ENCODE measurements at regions not wholly inside any gene's neighbourhood (a gene's known extent, or its start where the extent isn't known, plus 50 kb on each side); places are given as distances from the start of the nearest gene placed in this dataset.

DNA sequence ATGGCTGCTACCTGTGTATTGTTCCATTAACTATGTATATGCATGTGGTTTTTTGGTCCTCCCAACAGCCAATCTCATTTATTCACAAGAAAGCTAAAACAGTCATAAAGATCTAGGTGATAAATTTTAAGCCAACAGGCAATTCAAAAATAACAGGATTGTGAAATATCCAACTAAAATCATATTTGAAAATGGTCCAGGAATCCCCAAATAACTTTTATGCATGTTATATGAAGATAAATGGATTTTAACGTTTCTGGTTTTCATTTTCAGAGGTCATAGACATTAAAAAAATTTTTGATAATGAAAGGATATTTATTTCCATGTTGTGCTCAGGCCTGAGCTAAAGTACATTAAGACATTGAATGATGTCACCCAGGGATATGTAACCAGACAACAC, 96.8 kb upstream of the JAZF1 start:
- Histone ChIP-seq H3K36me3 (no peaks in the 10 kb centered on the region), H3K27ac (no peak overlapping the region), H3K4me3 (no peak overlapping the region), H3K27me3 (peaks cover 0 to 3% of the 10 kb centered on the region in 2 donors), H3K9me3 (no peaks in the 10 kb centered on the region), H3K4me1 (no peaks in the 10 kb centered on the region)
- TF ChIP-seq POLR2A (IDR thresholded peaks at IDR 0.05): no peak
- TF ChIP-seq, protein P1, sequence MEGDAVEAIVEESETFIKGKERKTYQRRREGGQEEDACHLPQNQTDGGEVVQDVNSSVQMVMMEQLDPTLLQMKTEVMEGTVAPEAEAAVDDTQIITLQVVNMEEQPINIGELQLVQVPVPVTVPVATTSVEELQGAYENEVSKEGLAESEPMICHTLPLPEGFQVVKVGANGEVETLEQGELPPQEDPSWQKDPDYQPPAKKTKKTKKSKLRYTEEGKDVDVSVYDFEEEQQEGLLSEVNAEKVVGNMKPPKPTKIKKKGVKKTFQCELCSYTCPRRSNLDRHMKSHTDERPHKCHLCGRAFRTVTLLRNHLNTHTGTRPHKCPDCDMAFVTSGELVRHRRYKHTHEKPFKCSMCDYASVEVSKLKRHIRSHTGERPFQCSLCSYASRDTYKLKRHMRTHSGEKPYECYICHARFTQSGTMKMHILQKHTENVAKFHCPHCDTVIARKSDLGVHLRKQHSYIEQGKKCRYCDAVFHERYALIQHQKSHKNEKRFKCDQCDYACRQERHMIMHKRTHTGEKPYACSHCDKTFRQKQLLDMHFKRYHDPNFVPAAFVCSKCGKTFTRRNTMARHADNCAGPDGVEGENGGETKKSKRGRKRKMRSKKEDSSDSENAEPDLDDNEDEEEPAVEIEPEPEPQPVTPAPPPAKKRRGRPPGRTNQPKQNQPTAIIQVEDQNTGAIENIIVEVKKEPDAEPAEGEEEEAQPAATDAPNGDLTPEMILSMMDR (IDR thresholded peaks at IDR 0.05): no peak
- ATAC-seq: no peak
- no peak for DNase-seq
- 28% methylated on average over 1 of the region's 1 CpG for WGBS (ENCODE audit: insufficient coverage, low coverage, low lambda C conversion rate, missing lambda C conversion rate)
- intact Hi-C loops (cut with DNase I): no loop called here

DNA sequence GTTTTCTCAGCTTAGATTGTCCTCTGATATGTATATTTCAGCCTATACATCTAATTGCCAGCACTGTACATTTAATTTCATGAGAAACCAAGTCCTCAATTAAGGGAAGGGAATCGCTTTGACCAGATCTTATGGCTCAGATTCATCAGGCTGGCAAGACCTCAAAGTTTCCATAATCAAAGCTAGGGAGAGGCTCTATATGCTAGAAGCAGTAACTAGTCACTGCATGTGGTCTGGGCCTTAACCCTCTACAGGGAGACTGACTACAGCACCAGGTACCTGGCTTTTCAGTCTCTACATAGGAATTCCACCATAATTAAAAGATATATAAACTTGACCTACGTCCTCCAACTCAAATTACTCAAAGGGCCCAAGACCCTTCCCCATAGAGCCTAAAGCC, 97.4 kb upstream of the JAZF1 start:
- no peak overlapping the region for H3K27ac ChIP-seq
- 61% methylated on average over 2 of the region's 2 CpGs for WGBS (ENCODE audit: insufficient coverage, low coverage, low lambda C conversion rate, missing lambda C conversion rate)
- intact Hi-C loops (cut with DNase I): no loop called here
- no peaks in the 10 kb centered on the region for H3K4me1 ChIP-seq
- ATAC-seq: no peak
- no peak for TF ChIP-seq POLR2A (IDR thresholded peaks at IDR 0.05)
- TF ChIP-seq, protein P1 (IDR thresholded peaks at IDR 0.05): no peak
- H3K9me3 ChIP-seq: no peaks in the 10 kb centered on the region
- H3K36me3 ChIP-seq: no peaks in the 10 kb centered on the region
- no peak overlapping the region for H3K4me3 ChIP-seq
- DNase-seq: no peak
- peaks cover 0 to 3% of the 10 kb centered on the region in 2 donors for H3K27me3 ChIP-seq

DNA sequence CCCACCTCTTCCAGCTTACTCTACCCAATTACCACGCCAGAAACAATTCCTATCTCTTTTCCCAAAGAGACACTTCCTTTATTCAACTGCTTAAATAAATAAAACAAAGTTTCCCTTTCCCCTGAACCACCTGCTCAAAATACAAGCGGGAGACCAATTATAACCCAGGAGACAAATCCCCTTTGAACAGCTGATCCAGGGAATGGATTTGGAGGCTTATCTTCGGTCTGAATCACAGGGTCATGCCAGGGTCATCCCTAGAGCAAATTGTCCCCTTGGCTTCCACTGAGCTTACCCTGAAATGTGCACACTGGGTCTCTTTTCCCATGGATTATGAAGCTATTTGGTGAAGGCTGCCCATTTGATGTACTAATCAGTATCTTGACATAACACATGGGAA, 99.9 kb upstream of the JAZF1 start:
- H3K27me3 ChIP-seq: peaks cover 0 to 3% of the 10 kb centered on the region in 2 donors
- TF ChIP-seq POLR2A (IDR thresholded peaks at IDR 0.05): no peak
- TF ChIP-seq, protein P1 (IDR thresholded peaks at IDR 0.05): no peak
- H3K9me3 ChIP-seq: no peaks in the 10 kb centered on the region
- intact Hi-C loops (cut with DNase I): no loop called here
- H3K27ac ChIP-seq: no peak overlapping the region
- no peaks in the 10 kb centered on the region for H3K4me1 ChIP-seq
- ATAC-seq (no peak), DNase-seq (no peak)
- H3K4me3 ChIP-seq: no peak overlapping the region
- WGBS (ENCODE audit: insufficient coverage, low coverage, low lambda C conversion rate, missing lambda C conversion rate): 43% methylated on average over 3 of the region's 3 CpGs
- H3K36me3 ChIP-seq: no peaks in the 10 kb centered on the region

DNA sequence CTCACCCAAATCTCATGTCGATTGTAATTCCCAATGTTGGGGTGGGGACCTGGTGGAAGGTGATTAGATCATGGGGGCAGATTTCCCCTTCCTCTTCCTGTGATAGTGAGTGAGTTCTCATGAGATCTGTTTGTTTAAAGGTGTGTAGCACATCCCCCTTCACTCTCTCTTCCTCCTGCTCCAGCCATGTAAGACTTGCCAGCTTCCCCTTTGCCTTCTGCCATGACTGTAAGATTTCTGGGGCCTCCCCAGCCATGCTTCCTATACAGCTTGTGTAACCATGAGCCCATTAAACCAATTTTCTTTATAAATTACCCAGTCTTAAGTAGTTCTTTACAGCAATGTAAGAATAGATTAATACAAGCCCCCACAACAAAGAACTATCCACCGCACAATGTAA, 109.9 kb upstream of the JAZF1 start:
- no peaks in the 10 kb centered on the region for H3K36me3 ChIP-seq
- H3K27ac ChIP-seq: no peak overlapping the region
- no peak for TF ChIP-seq POLR2A (IDR thresholded peaks at IDR 0.05)
- TF ChIP-seq, protein P1 (IDR thresholded peaks at IDR 0.05): no peak
- H3K27me3 ChIP-seq: no peaks in the 10 kb centered on the region
- intact Hi-C loops (cut with DNase I): no loop called here
- WGBS (ENCODE audit: insufficient coverage, low coverage, low lambda C conversion rate, missing lambda C conversion rate): 82% methylated on average over 2 of the region's 2 CpGs
- no peaks in the 10 kb centered on the region for H3K9me3 ChIP-seq
- DNase-seq (no peak), ATAC-seq (no peak)
- H3K4me1 ChIP-seq: no peaks in the 10 kb centered on the region
- no peak overlapping the region for H3K4me3 ChIP-seq

DNA sequence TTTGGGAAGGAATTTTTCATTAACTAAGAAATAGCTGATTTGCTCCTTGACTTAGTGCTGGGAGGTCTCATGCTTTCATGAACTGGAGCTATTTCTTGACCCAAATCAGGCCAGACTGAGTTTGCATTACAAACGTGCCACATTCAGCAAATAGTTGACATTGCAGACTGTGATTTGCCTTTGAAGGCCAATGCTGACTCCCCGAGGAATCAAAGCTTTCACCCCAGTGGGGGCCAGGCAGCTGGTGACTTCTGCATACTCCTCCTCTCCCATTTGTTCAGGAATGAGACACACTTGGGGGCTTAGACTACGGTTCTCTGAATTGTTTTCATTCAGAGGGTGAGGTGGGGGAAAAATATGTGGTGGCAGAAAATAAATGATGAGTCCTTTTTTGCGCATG, 111.0 kb upstream of the JAZF1 start:
- no peak overlapping the region for H3K27ac ChIP-seq
- 51% methylated on average over 4 of the region's 4 CpGs for WGBS (ENCODE audit: insufficient coverage, low coverage, low lambda C conversion rate, missing lambda C conversion rate)
- H3K4me1 ChIP-seq: no peaks in the 10 kb centered on the region
- intact Hi-C loops (cut with DNase I): no loop called here
- TF ChIP-seq, protein P1 (IDR thresholded peaks at IDR 0.05): no peak
- TF ChIP-seq POLR2A (IDR thresholded peaks at IDR 0.05): no peak
- H3K4me3 ChIP-seq: no peak overlapping the region
- DNase-seq: no peak
- no peaks in the 10 kb centered on the region for H3K36me3 ChIP-seq
- no peaks in the 10 kb centered on the region for H3K9me3 ChIP-seq
- no peaks in the 10 kb centered on the region for H3K27me3 ChIP-seq
- ATAC-seq: no peak

Measured in right lobe of liver (tissue), 6 donors.